ENCODE measurements at regions not wholly inside any gene's neighbourhood (a gene's known extent, or its start where the extent isn't known, plus 50 kb on each side); places are given as distances from the start of the nearest gene placed in this dataset.

- no peak for DNase-seq (ENCODE audit: low read depth in 2 of 3, low spot score in 2 of 3)
Measured at GRCh38 chr5:61686491-61687257, 354.6 kb downstream of the ZSWIM6 start.

- no peak for DNase-seq (ENCODE audit: low read depth in 2 of 3, low spot score in 2 of 3)
Measured at GRCh38 chr5:61687371-61687770, 355.3 kb downstream of the ZSWIM6 start.

GRCh38 chr5:61689153-61689846 lies 357.2 kb downstream of the ZSWIM6 start:
- no peak for DNase-seq (ENCODE audit: low read depth in 2 of 3, low spot score in 2 of 3)

- no peak for DNase-seq (ENCODE audit: low read depth in 2 of 3, low spot score in 2 of 3)
Measured at GRCh38 chr5:61697809-61698558, 365.9 kb downstream of the ZSWIM6 start.

GRCh38 chr5:61701877-61702602 lies 370.0 kb downstream of the ZSWIM6 start:
- no peak for DNase-seq (ENCODE audit: low read depth in 2 of 3, low spot score in 2 of 3)

- no peak for DNase-seq (ENCODE audit: low read depth in 2 of 3, low spot score in 2 of 3)
Measured at GRCh38 chr5:61702784-61703183, 370.7 kb downstream of the ZSWIM6 start.

GRCh38 chr5:61704289-61704688 lies 372.2 kb downstream of the ZSWIM6 start:
- no peak for DNase-seq (ENCODE audit: low read depth in 2 of 3, low spot score in 2 of 3)

- no peak for DNase-seq (ENCODE audit: low read depth in 2 of 3, low spot score in 2 of 3)
Measured at GRCh38 chr5:61706751-61707150, 374.7 kb downstream of the ZSWIM6 start.

- no peak for DNase-seq (ENCODE audit: low read depth in 2 of 3, low spot score in 2 of 3)
Measured at GRCh38 chr5:61719124-61719523, 387.1 kb downstream of the ZSWIM6 start.

GRCh38 chr5:61720829-61721228 lies 388.8 kb downstream of the ZSWIM6 start:
- no peak for DNase-seq (ENCODE audit: low read depth in 2 of 3, low spot score in 2 of 3)

- no peak for DNase-seq (ENCODE audit: low read depth in 2 of 3, low spot score in 2 of 3)
Measured at GRCh38 chr5:61724102-61724501, 392.0 kb downstream of the ZSWIM6 start.

GRCh38 chr5:61728287-61728686 lies 396.2 kb downstream of the ZSWIM6 start:
- no peak for DNase-seq (ENCODE audit: low read depth in 2 of 3, low spot score in 2 of 3)

- DNase-seq (ENCODE audit: low read depth in 2 of 3, low spot score in 2 of 3) = no peak
Measured at GRCh38 chr5:61730866-61731265, 398.8 kb downstream of the ZSWIM6 start.

- DNase-seq (ENCODE audit: low read depth in 2 of 3, low spot score in 2 of 3) = no peak
Measured at GRCh38 chr5:61731267-61731945, 399.3 kb downstream of the ZSWIM6 start.

- no peak for DNase-seq (ENCODE audit: low read depth in 2 of 3, low spot score in 2 of 3)
Measured at GRCh38 chr5:61731946-61732314, 399.9 kb downstream of the ZSWIM6 start.

- no peak for DNase-seq (ENCODE audit: low read depth in 2 of 3, low spot score in 2 of 3)
Measured at GRCh38 chr5:61732369-61732768, 400.3 kb downstream of the ZSWIM6 start.

- no peak for DNase-seq (ENCODE audit: low read depth in 2 of 3, low spot score in 2 of 3)
Measured at GRCh38 chr5:61732796-61733195, 400.7 kb downstream of the ZSWIM6 start.

- DNase-seq (ENCODE audit: low read depth in 2 of 3, low spot score in 2 of 3) = no peak
Measured at GRCh38 chr5:61734001-61734400, 401.9 kb downstream of the ZSWIM6 start.

- DNase-seq (ENCODE audit: low read depth in 2 of 3, low spot score in 2 of 3) = no peak
Measured at GRCh38 chr5:61734966-61735365, 402.9 kb downstream of the ZSWIM6 start.

GRCh38 chr5:61735531-61735930 lies 403.5 kb downstream of the ZSWIM6 start:
- DNase-seq (ENCODE audit: low read depth in 2 of 3, low spot score in 2 of 3) = no peak

- DNase-seq (ENCODE audit: low read depth in 2 of 3, low spot score in 2 of 3) = no peak
Measured at GRCh38 chr5:61735995-61736394, 403.9 kb downstream of the ZSWIM6 start.
